ENCODE measurements at regions not wholly inside any gene's neighbourhood (a gene's known extent, or its start where the extent isn't known, plus 50 kb on each side); places are given as distances from the start of the nearest gene placed in this dataset.

DNA sequence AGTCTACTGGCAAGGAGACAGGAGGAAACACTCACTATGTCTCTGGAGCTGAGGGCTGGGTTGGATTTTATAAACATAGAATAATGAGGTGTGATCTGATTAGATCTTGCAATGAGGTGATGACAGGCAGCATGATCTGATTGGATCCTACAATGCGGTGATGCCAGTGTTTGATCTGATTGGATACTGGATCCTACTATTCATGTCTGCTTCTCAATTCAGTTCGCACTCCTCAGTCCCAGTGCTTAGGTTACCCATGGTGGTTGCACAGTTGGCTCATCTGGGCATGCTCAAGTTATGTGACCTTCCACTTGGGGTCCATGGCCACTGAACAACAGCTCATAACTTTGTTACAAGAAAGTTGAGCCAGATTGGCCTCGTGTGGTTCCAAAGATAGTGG is 469.5 kb downstream of the TSHZ3 start:
- no peak for TF ChIP-seq CTCF (IDR thresholded peaks at IDR 0.05; ENCODE audit: low read depth, low read length)
- H3K27me3 ChIP-seq, result peaks cover 4% of the 10 kb centered on the region

GRCh38 chr19:30879225-30879624 is 470.0 kb downstream of the TSHZ3 start:
- TF ChIP-seq CTCF (IDR thresholded peaks at IDR 0.05; ENCODE audit: low read depth, low read length), result no peak
- no peak for DNase-seq (ENCODE audit: low read depth in 1 of 2, low spot score in 1 of 2)
- H3K36me3 ChIP-seq, result no peaks in the 10 kb centered on the region
- H3K27me3 ChIP-seq, result peaks cover 4% of the 10 kb centered on the region
- H3K4me3 ChIP-seq, result no peak overlapping the region
- no peaks in the 10 kb centered on the region for H3K4me1 ChIP-seq (ENCODE audit: low read depth)
- no peaks in the 10 kb centered on the region for H3K9me3 ChIP-seq (ENCODE audit: low read depth)
- H3K27ac ChIP-seq, result no peak overlapping the region

More for the DNA sequence above, 469.5 kb downstream of the TSHZ3 start:
- no peaks in the 10 kb centered on the region for H3K9me3 ChIP-seq (ENCODE audit: low read depth)
- H3K4me3 ChIP-seq, result no peak overlapping the region
- H3K27ac ChIP-seq, result no peak overlapping the region
- no peaks in the 10 kb centered on the region for H3K36me3 ChIP-seq
- DNase-seq (ENCODE audit: low read depth in 1 of 2, low spot score in 1 of 2), result no peak
- H3K4me1 ChIP-seq (ENCODE audit: low read depth), result no peaks in the 10 kb centered on the region

DNA sequence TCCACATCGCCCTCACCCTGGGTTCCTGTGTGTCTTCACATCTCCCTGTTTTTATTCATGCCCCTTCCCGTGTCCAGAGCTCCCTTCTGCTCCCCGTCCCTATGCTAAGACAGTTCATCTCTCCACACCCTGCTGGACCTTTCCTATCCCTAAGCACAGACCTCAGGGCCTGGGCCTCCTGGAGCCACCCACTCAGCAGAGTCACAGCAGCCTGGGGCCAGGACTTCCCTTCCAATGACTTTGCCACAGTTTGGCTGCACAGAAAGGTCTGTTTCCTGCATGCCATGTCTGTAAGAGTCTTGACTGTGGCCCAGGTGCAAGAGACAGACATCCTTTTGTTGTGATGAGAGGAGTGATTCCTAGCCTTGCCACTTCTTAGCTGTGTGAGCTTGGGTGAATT is 470.7 kb downstream of the TSHZ3 start:
- no peak for DNase-seq (ENCODE audit: low read depth in 1 of 2, low spot score in 1 of 2)
- no peak for TF ChIP-seq CTCF (IDR thresholded peaks at IDR 0.05; ENCODE audit: low read depth, low read length)
- Histone ChIP-seq H3K27me3 (peaks cover 4% of the 10 kb centered on the region), H3K9me3 (ENCODE audit: low read depth) (no peaks in the 10 kb centered on the region), H3K36me3 (no peaks in the 10 kb centered on the region), H3K4me3 (no peak overlapping the region), H3K27ac (no peak overlapping the region), H3K4me1 (ENCODE audit: low read depth) (no peaks in the 10 kb centered on the region)

DNA sequence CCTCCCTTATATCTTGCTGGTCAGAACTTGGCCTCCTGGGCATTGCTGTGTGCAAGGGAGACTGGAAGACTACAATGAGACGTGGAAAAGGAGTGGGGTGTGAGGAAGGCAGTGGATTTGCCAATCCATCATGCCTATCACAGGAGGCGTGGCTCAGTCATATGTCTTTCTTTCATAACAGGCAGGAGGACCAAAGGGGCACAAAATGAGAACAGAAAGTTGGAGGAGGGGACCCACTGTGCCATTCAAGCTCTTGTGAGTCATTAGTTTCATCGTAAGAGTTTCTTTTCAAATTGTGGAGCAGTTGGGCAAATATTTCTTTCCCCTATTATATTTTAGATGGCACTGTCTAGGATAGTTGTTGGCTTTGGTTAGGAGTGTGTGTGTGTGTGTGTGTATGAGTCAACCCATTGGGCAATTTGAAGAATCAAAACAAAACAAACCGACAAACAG is 471.5 kb downstream of the TSHZ3 start:
- no peaks in the 10 kb centered on the region for H3K4me1 ChIP-seq (ENCODE audit: low read depth)
- no peak for DNase-seq (ENCODE audit: low read depth in 1 of 2, low spot score in 1 of 2)
- TF ChIP-seq CTCF (IDR thresholded peaks at IDR 0.05; ENCODE audit: low read depth, low read length), result no peak
- H3K4me3 ChIP-seq, result no peak overlapping the region
- no peaks in the 10 kb centered on the region for H3K36me3 ChIP-seq
- no peaks in the 10 kb centered on the region for H3K9me3 ChIP-seq (ENCODE audit: low read depth)
- H3K27ac ChIP-seq, result no peak overlapping the region
- peaks cover 4% of the 10 kb centered on the region for H3K27me3 ChIP-seq

GRCh38 chr19:30873691-30874090 is 475.5 kb downstream of the TSHZ3 start:
- H3K27ac ChIP-seq, result no peak overlapping the region
- H3K4me3 ChIP-seq, result no peak overlapping the region
- H3K9me3 ChIP-seq (ENCODE audit: low read depth), result no peaks in the 10 kb centered on the region
- H3K27me3 ChIP-seq, result peaks cover 29% of the 10 kb centered on the region
- no peak for DNase-seq (ENCODE audit: low read depth in 1 of 2, low spot score in 1 of 2)
- peaks cover 7% of the 10 kb centered on the region for H3K4me1 ChIP-seq (ENCODE audit: low read depth)
- H3K36me3 ChIP-seq, result no peaks in the 10 kb centered on the region
- no peak for TF ChIP-seq CTCF (IDR thresholded peaks at IDR 0.05; ENCODE audit: low read depth, low read length)

GRCh38 chr19:30873003-30873402 is 476.2 kb downstream of the TSHZ3 start:
- H3K4me3 ChIP-seq, result no peak overlapping the region
- H3K27me3 ChIP-seq, result peaks cover 35% of the 10 kb centered on the region
- no peaks in the 10 kb centered on the region for H3K36me3 ChIP-seq
- no peak overlapping the region for H3K27ac ChIP-seq
- no peak for TF ChIP-seq CTCF (IDR thresholded peaks at IDR 0.05; ENCODE audit: low read depth, low read length)
- H3K9me3 ChIP-seq (ENCODE audit: low read depth), result no peaks in the 10 kb centered on the region
- DNase-seq (ENCODE audit: low read depth in 1 of 2, low spot score in 1 of 2), result no peak
- peaks cover 7% of the 10 kb centered on the region for H3K4me1 ChIP-seq (ENCODE audit: low read depth)
